ENCODE measurements at regions not wholly inside any gene's neighbourhood (a gene's known extent, or its start where the extent isn't known, plus 50 kb on each side); places are given as distances from the start of the nearest gene placed in this dataset.

DNA sequence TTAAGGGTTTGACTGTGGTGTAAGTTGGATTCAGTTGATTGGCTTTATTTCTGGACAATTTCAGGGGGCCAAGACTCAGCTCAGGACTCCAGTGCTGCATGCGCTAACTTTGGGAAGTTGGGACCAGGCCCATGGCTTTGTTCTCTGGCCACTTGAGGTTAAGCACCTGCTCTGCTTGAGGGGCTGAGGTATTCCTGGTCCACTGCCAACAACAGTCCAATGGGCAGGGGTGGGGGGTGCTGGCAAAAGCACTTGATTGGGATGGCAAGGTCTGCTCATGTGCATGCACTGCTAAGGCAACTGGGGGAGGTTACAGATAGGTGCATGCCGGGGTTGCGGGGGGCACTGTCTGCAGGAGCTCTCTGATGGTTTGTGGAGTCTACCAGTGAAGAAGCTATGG is 52.6 kb upstream of the ASB17 start:
- no peak for DNase-seq

DNA sequence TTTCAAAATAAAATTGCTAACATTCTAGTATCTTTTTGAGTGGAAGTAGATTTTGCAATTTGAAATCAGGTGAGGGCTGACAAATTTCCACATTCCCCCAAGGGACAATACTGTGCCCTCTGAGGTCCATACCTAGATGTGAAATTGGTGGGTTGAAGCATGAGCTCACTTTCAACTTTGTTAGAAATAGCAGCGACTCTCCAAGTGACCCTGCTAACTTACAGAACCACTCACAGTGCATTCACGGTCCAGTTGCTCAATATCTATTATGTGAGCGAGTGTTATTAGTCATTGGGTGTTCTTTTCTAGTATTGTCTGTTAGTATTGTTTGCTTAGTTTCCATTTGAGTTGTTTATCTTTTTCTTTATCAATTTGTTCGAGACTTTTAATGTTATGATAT is 53.6 kb upstream of the ASB17 start:
- DNase-seq: no peak

DNA sequence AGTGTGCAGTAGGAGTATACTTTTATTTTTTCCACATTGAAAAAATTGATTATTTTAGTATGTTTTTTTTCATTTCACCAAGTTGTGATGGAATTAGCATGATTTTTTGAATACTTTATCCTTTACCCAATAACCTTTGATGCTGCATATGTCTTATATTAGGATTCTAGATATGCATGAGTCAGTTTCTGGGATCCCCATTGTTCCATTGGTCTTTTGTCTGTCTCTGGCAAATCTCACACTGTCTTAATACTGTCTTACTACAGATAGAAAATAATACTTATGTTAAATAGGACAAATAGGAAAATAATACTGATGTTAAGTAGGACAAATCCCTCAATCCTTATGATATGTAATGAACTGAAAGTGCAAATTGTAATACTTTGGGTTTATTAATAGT is 54.3 kb upstream of the ASB17 start:
- no peak for DNase-seq

DNA sequence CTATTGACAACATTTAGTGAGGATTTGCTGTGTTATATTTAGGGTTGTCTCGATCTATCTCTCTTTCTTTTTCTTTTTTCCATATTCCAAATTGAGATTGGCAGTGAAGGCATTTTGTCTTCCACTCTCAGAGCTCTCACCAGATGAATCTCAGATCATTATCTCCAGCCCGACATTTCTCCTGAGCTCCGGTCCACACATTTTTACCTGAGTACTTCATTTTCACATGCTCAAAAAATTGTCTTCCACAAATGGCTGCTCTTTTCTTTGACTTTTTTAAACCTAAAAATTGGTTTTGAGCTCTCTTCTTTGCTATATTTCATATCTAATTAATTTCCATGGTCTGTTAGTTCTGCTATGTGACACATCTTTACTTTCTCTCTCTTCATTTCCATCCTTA is 56.9 kb upstream of the ASB17 start:
- DNase-seq: no peak

DNA sequence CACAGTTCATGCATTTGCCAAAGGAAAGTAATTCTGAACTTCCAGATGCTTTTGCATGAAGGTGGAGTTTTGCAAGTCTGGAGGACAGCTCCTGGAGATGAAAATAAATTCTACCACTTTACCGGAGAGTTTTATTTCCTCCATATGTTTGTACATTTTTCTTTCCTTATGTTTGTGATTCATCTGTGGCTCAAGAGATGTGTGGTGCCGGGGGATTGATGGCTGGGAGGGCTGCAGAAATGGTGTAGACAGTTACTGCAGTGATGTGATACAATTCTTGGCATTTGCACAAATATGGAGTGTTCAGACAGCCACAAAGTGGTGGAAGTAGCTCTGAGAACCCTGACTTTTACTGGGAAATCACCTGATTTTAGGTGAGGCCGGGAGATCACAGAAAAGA is 58.5 kb upstream of the ASB17 start:
- no peak for DNase-seq

DNA sequence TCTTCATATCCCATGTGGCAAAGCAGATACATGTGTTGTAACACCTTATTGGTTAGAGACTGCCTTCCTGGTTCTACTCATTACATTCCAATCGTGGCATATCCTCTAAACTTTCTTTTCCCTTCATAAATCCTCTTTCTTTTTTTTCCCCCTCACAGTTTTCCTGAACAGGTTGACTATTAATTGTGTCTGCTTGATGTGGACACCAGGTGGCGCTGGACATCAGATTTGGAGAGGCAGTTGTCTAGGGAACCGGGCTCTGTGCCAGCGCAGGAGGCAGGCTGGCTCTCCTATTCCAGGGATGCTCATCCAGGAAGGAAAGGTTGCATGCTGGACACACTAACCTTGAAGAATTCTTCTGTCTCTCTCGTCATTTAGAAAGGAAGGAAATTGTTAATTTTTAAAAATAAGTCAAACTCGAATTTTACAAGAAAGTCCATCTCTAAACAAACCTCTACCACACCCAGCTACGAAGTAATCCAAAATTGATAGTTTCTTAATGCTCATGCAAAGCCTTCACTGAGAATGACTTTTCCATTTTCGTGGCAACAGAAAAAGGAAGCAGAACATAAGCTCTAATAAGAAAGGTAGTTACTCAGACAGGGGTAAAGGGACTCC is 59.4 kb upstream of the ASB17 start:
- peak; percentile 14 to 64 (median 39) for DNase-seq

DNA sequence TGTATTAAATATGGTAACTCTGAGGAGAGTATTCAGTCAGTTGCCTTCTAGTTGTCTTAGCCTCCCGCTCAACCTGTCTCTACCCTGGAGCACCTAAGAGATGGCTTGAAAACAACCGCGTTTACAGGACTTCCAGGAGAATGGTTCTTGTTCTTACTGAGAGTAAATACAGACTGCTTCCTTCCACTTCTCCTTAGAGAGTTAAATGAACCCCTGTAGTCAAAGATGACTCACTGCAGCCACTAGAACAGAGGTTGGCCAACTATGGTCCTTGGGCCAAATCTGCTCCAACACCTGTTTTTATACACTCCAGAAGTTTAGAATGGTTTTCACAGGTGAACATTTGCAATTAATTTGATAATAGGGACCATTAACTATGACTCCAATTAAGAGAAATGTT is 60.1 kb upstream of the ASB17 start:
- no peak for DNase-seq

DNA sequence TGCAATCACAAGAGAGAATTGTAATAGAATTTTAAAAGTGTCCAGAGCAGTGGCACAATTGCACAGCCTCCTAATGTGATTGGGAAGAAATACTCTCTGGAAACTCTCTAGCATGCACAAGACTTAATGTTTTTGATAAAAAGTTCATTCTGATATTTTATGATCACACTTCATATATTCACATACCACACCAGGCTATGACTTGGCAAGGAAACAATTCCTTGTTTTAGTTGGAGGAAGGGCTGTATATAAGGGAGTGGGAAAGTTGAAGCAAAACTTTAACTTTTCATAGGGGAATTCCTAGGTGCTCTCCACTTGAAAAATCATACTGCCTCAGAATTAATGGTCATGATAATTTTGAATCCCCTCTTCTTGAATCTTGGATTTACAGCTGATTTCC is 61.5 kb upstream of the ASB17 start:
- no peak for DNase-seq

DNA sequence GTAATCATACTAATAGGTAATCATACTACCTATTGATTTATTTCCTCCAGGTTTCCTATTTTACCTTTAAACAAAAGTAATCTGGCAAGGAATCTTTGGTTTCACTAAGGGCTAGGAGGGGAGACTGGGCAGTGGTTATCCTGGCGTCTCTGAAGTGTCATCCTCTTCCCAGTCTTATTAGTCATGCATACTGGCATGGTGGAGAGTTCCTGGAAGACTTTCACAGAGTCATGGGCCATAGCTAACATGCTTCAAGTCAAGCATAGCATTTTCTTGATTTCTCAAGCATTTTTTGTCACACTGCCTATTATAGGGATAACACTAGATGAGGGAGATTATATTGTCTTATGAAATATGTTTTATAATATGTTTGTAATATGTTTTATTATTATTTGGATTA is 64.0 kb upstream of the ASB17 start:
- DNase-seq: no peak

DNA sequence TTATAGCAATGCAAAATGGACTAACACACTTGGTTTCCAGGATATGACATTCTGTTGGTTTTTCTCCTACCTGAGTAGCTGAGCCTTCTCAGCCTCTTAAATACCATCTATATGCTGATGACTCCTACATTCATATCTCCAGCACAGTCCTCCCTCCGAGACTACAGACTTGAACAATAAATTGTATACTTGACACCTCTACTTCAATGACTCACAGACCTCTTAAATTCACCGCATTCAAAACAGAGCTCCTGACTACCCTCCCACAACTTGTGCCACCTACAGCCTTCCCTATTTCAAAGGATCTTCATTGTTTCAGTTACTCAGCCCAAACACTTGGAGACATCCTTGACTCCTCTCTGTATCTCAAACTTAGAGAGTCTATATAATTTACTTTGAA is 66.8 kb upstream of the ASB17 start:
- no peak for DNase-seq

DNA sequence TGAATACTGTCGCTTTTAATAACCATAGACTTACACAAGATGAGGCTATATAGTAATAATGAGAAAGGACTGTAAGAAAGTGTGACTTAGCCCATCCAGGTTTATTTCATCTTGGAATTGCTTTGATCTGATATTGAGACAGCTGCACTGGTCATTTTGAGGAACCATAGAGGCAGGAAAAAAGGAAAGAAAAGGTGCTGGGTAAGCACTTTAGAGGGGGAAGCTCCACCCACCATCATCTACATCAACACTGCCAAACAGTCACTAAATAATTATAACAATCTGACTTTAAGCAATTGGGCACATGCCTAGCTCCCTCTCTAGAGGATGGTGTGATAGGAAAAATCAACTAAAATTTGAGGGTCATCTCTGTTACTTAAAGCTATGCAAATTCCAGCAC is 70.6 kb upstream of the ST6GALNAC3 start:
- DNase-seq: no peak

DNA sequence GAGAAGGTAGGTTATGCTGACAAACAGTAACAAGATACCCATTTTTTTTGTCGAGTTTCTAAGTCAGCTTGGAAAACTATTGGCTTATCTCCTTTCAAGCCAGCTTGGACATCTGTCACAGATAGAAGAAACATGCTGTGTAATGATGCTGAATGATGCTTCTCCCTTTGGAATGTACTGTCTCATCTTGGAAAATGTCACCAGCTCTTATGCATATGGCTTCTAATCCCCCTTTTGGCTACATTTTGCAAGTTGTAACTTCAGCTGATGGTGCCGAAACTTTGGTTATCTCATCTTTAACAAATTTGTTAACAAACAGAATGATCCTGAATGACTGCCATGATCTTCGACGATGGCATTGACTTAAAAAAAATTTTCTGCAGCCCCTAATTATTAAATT is 68.8 kb upstream of the ST6GALNAC3 start:
- DNase-seq: no peak

DNA sequence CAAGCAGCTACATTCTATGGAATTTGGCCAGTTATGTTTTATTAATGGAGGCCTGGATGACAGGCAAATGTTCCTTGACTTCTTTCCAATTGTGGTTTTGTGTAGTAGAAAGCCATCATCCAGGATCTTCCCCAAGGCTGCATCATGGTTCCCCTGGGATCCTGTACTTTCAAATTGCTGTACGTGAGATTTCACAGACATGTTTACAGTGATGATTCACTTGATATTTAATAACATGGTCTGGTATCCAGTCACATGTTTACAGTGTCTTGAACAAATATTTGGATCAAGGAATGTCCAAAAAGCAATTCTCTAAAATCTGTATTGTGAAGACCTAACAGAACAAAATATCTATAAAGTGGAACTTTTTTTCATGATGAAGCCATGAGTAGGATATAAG is 68.3 kb upstream of the ST6GALNAC3 start:
- DNase-seq: no peak

DNA sequence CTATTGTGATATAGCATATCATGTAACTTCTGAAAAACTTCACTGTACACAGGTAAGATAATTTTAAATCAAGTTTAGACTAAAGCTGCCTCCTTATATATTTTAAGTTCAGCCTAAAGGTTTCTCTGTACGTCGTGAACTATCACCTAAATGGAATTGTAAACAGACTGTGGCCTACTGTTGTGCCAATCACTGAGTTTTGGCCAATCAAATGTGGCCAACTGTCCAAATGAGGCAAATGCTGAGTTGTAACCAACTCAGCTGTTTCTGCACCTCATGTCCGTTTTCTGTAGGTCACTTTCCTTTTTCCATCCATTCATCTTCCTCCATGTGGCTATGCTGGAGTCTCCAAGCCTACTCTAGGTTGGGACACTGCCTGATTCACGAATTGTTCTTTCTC is 63.7 kb upstream of the ST6GALNAC3 start:
- DNase-seq: no peak

DNA sequence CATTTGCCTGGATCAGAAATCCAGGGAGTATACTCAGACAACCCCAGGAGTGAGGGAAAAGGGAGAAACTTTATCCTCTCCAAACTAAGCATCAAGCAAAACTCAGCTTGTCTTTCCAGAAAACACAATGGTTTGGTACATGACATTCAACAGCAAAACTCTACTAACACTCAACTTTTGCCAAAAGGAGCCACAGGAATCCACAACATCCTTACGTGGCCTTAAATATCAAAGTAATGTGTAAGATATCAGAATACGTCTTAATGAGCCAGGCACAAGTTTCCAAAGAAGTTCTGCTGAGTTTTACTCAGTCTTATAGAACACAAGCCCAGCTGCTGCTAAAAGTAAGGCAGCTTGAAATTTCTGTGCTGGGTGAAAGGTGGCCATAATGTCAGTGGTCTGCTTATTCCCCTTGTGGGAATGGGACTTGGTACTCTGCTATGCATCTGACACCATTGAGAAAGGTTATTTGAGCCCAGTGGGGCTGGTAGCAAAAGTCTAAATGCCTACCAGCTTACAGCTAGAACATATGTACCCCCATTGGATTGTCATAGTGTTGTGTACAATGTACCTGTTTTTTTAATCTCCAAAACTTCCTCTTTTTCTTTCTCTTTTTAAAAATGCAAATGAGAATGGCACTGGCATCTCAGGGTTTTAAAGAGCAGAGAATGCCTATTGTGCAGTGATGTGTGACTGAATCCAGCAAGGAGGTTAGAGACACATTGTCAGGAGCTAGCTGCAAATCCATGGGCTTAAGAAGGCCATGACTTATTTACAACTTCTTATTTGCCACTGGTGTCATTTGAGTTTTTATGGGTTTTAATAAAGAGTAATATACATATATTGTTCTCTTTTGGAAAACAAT is 62.0 kb upstream of the ST6GALNAC3 start:
- DNase-seq: no peak

DNA sequence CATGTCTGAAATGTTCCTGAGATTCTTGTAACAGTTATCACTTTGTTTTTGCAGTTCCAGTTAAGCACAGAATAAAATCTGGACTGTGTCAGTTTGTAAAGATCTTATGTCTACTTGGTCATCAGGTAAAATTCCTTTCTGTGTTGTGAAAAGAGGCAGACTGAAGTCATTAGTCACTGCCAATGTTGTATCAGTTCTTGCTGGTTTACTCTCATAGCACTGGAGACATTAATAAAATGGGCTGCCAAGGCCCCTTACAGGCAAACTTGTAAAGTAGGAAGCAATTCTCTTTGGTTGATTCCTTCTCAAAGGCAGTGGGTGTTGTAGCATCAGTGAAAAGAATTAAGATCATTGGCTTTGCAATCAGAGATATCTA is 61.4 kb upstream of the ST6GALNAC3 start:
- no peak for DNase-seq

DNA sequence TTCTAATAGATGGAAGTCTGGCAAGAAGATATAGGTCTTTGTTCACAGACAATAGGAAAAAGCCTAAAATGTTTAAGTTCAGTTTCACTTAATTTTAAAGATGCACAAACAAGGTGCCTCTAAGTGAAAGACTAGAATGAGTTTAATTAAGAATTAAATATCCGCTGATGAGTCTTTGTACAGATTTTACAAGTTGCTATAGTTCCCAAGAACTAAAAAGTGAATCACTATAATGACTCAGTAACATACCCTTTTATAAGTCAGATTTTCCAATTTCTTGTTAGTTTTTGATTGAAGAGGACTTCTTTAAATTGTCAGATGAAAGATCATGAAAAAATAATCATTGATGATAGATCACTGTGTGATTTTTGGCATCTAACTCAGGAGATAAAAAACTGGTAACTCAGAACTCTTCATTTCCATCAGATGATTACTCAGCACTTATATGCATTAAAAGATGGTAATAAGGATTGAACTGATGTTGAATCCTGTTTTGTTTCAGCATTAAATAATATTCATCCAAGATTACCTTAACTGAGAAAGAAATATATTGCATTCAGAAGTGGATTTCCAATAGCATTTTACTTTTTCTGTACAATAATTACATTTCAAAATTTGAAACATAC is 59.0 kb upstream of the ST6GALNAC3 start:
- no peak for DNase-seq

DNA sequence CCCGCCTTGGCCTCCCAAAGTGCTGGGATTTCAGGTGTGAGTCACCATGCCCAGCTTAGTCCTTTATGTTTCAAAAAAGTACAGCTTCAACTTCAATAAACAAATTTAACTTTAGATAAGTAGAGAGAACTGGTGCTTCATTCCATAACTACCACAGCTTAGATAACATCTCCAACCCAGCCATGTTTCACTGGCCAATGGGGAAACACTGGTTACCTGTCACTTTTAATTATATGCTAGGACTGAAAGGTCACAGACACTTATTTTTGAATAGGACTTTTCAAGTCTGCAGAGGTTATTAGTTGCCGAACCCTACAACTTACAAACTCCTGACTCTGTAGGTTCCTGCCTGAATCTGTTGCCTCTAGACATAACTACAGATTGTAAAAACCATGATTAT is 56.5 kb upstream of the ST6GALNAC3 start:
- no peak for DNase-seq

DNA sequence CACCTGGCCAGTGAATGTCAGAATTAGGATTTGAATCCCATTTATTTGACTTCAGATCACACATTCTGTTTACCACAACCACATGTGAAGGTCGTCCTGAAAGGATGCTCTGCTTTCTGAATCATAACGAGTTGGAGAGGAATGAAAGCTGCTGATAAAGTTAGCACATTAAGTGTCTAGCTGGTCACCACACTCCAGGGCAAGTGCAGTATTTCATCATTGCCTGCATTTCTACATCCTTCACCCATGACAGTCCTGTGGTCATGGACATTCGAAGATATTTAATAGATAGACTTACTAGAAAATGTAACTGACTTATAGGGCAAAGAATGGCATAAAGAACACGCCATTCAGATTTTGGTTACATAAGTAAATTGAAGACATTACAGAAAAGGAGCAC is 52.7 kb upstream of the ST6GALNAC3 start:
- no peak for DNase-seq

DNA sequence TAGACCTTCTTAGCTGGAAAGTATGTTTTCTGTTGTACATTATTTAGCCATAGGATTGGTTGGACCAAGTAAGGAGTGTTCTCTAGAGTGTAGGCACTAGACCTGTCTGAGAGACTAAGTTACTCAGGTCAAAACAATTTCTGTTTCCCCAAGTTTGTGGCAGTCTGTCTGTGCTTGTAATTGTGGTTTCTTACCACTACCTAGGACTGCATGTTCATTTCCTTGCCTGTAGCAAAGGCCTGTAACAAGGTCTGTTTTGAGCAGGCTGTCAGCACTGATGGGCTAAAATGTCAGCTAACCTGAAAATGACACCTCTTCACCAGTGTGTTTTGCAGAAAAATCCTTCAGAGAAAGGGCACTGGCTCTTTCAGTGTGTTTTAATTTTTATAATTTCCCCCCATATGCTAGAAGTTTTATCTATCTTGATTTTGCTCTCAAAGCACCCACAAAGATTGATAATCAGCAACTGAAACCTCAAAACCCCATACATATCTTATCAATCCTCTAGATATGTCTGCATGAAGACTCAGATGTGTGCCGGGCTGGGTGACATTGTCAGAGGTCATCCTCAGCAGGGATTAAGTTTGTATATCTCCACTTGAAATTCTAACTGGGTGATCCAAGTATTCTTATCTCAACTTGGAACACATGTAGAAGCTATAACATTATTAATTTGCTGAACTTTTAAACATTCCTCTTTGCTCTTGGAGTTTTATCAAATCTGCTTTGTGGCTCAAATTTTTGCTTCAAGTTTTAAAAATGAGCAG is 50.7 kb upstream of the ST6GALNAC3 start:
- peak in 1 of 5 donors; percentile 3 for DNase-seq
